GM18868 (cell line): ENCODE measurements at regions not wholly inside any gene's neighbourhood (a gene's known extent, or its start where the extent isn't known, plus 50 kb on each side); places are given as distances from the start of the nearest gene placed in this dataset.

Experiments used
- ATAC-seq: cut with Tn5 transposase; IDR thresholded peaks from one replicate; pipeline ENCODE4 v1.9.1; 2021; ENCODE audit warnings: mild to moderate bottlenecking, moderate library complexity; ENCODE audit not compliant: unreplicated experiment

GRCh38 chr10:62652564-62652963, 152.0 kb upstream of the ADO start:
- ATAC-seq: no peak

GRCh38 chr10:62653254-62653653, 151.3 kb upstream of the ADO start:
- ATAC-seq: peak; percentile 77

GRCh38 chr10:62654966-62655336, 149.6 kb upstream of the ADO start:
- no peak for ATAC-seq

GRCh38 chr10:62655337-62655994, 149.1 kb upstream of the ADO start:
- ATAC-seq: peak; percentile 85

GRCh38 chr10:62657244-62657835, 147.2 kb upstream of the ADO start:
- ATAC-seq: no peak

- no peak for ATAC-seq
Measured at GRCh38 chr10:62658516-62658915, 146.0 kb upstream of the ADO start.

- ATAC-seq: no peak
Measured at GRCh38 chr10:62661143-62661542, 143.4 kb upstream of the ADO start.

GRCh38 chr10:62662486-62662885, 142.0 kb upstream of the ADO start:
- no peak for ATAC-seq

GRCh38 chr10:62665771-62666170, 138.7 kb upstream of the ADO start:
- ATAC-seq: no peak

GRCh38 chr10:62666275-62666674, 138.2 kb upstream of the ADO start:
- peak; percentile 41 for ATAC-seq

- ATAC-seq: no peak
Measured at GRCh38 chr10:62669341-62669740, 135.2 kb upstream of the ADO start.

GRCh38 chr10:62671104-62671503, 133.4 kb upstream of the ADO start:
- no peak for ATAC-seq

- ATAC-seq: peak; percentile 96
Measured at GRCh38 chr10:62681211-62681940, 123.1 kb upstream of the ADO start.

GRCh38 chr10:62684911-62685310, 119.6 kb upstream of the ADO start:
- ATAC-seq: no peak

- ATAC-seq: no peak
Measured at GRCh38 chr10:62687230-62687748, 117.2 kb upstream of the ADO start.

- no peak for ATAC-seq
Measured at GRCh38 chr10:62688971-62689700, 115.4 kb upstream of the ADO start.

GRCh38 chr10:62689712-62690111, 114.8 kb upstream of the ADO start:
- ATAC-seq: peak; percentile 54

GRCh38 chr10:62690703-62691102, 113.8 kb upstream of the ADO start:
- ATAC-seq: no peak

- no peak for ATAC-seq
Measured at GRCh38 chr10:62691336-62691735, 113.2 kb upstream of the ADO start.

- no peak for ATAC-seq
Measured at GRCh38 chr10:62692085-62692484, 112.4 kb upstream of the ADO start.

GRCh38 chr10:62693306-62693705, 111.2 kb upstream of the ADO start:
- ATAC-seq: no peak
